BE2C (cell line): ENCODE measurements at regions not wholly inside any gene's neighbourhood (a gene's known extent, or its start where the extent isn't known, plus 50 kb on each side); places are given as distances from the start of the nearest gene placed in this dataset.

Experiments
- DNase-seq: peaks from one replicate; pipeline ENCODE4 v3.0.0-alpha.2; 2020
- H3K27me3 ChIP-seq: fragments of 250-450 bp; sonication (Bioruptor Pico); 2 replicates; pipeline ENCODE4 v1.5.1; 2020; ENCODE audit warnings: mild to moderate bottlenecking
- H3K36me3 ChIP-seq: fragments of 250-450 bp; sonication (Bioruptor Pico); 2 replicates; pipeline ENCODE4 v1.5.1; 2020; ENCODE audit warnings: mild to moderate bottlenecking
- H3K4me1 ChIP-seq: fragments of 250-450 bp; sonication (Bioruptor Pico); 2 replicates; pipeline ENCODE4 v1.5.1; 2020
- H3K4me3 ChIP-seq: 2 replicates; pipeline ENCODE4 v1.5.1; 2011; ENCODE audit warnings: low read depth, low read length
- H3K9me3 ChIP-seq: fragments of 250-450 bp; sonication (Bioruptor Pico); 2 replicates; pipeline ENCODE4 v1.5.1; 2020
- TF ChIP-seq, protein P1 (sequence below): IDR thresholded peaks from 2 replicates; pipeline ENCODE4 v1.5.1; 2012; ENCODE audit warnings: mild to moderate bottlenecking, low read depth, low read length

DNA sequence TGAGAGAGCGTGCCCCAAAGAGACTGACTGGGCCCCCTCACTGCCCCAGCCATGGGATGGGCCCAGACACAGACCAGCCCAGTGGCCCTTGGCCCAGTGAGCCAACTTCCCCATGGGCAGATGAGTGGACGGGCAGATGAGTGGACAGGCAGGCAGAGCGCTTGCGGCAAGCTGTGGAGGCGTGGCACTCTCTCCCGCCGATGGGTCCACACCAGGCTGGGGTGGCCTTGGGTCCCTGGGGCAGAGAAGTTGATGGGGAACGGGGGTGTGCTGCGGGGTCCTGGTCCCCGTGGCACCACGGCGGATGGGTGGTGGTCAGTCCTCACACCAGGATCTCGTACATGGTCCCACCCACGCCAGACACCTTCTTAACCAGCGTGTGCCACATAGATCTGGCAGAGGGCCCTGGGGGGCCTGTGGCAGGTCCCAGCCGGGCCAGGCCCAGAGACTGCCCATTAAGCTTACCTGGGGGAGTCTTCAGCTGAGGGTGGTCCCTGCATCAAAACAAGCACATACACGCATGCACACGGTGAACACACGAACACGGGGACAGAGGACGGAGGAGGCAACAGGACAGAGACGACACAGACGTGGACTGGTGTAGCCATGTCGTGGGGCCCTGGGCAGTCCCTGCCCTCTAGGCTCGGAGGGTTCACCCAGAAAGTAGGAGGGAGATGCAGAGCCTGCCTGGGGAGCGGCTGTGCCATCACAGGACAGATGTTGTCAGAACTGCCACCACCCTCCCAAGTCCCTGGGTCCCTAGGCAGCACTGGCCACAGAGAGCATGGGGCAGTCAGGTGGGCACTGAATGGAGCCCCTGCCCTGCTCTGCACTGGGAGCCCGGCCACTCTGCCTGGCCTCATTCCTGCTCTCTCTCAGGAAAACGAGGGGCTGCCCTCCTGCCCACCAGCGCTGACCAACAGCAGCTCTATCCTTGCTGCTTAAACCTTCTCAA is 182.2 kb downstream of the IGLL1 start:
- TF ChIP-seq, protein P1, sequence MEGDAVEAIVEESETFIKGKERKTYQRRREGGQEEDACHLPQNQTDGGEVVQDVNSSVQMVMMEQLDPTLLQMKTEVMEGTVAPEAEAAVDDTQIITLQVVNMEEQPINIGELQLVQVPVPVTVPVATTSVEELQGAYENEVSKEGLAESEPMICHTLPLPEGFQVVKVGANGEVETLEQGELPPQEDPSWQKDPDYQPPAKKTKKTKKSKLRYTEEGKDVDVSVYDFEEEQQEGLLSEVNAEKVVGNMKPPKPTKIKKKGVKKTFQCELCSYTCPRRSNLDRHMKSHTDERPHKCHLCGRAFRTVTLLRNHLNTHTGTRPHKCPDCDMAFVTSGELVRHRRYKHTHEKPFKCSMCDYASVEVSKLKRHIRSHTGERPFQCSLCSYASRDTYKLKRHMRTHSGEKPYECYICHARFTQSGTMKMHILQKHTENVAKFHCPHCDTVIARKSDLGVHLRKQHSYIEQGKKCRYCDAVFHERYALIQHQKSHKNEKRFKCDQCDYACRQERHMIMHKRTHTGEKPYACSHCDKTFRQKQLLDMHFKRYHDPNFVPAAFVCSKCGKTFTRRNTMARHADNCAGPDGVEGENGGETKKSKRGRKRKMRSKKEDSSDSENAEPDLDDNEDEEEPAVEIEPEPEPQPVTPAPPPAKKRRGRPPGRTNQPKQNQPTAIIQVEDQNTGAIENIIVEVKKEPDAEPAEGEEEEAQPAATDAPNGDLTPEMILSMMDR = no peak
- Histone ChIP-seq H3K4me3 (no peak overlapping the region), H3K27me3 (no peaks in the 10 kb centered on the region), H3K4me1 (peaks cover 3% of the 10 kb centered on the region; the same call in 1 of the 2 replicates), H3K36me3 (no peaks in the 10 kb centered on the region), H3K9me3 (no peaks in the 10 kb centered on the region)
- DNase-seq = no peak

DNA sequence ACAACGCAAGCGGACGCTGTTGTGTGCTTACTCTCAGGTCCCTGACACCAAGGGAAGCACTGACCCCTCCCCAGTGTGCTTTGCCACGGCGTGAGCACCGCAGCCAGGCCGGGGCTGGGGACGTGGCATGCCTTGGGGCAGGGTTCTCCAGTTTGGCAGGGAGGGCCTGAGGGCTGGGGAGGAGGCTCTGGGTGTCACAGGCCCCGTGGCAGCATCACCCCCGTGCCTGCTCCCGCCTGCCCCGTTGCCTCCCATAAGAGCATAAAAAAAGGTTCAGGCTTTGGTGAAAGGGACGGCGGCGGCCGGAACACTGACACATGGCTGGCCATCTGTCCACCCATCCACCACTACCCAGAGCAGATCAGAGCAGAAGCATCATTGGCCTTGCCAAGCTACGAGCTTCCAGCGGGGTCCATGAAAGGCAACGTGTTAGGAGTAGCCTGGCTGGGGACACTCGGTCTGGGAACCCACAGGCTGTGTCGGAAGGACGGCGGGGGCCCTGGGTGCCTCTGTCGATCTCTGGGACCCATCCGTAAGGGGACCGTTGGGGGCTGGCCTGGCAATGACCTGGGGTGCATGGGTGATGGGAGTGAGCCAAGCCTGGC is 183.0 kb downstream of the IGLL1 start:
- H3K36me3 ChIP-seq = no peaks in the 10 kb centered on the region
- H3K4me1 ChIP-seq = peaks cover 3% of the 10 kb centered on the region; the same call in 1 of the 2 replicates
- TF ChIP-seq, protein P1 = no peak
- H3K4me3 ChIP-seq = no peak overlapping the region
- no peaks in the 10 kb centered on the region for H3K27me3 ChIP-seq
- DNase-seq = no peak
- no peaks in the 10 kb centered on the region for H3K9me3 ChIP-seq

DNA sequence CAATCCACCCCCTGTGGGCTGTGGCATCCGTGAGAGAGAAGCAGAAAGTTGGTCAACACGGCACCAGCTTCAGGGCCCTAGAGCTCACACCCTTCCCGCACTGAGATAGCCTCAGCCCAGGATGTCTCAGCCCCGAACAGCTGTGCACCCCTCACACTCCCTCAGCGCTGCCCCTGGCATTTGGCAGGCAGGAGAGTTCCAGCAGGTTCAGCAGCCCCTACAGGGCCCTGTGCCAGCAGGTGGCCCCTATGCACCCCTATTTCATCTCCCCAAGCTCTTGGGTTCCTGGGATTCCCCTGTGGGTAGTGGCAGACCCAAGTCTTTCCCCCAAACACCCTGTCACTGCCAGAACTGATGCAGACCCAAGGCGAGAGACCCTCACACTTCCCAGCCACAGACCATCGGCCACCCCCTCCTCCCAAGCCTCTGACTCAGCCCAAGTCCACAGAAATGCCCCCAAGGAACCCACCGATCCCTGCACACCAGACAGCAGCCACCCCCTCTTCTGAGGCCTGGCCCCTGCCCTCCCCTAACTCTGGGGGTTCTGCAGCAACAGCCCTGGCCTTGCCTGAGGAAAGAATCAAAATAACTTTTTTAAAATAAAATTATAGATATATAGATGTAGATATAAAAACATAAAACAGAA is 183.6 kb downstream of the IGLL1 start:
- Histone ChIP-seq H3K36me3 (no peaks in the 10 kb centered on the region), H3K9me3 (no peaks in the 10 kb centered on the region), H3K4me1 (peaks cover 3% of the 10 kb centered on the region; the same call in 1 of the 2 replicates), H3K27me3 (no peaks in the 10 kb centered on the region), H3K4me3 (no peak overlapping the region)
- DNase-seq = no peak
- TF ChIP-seq, protein P1 = no peak

DNA sequence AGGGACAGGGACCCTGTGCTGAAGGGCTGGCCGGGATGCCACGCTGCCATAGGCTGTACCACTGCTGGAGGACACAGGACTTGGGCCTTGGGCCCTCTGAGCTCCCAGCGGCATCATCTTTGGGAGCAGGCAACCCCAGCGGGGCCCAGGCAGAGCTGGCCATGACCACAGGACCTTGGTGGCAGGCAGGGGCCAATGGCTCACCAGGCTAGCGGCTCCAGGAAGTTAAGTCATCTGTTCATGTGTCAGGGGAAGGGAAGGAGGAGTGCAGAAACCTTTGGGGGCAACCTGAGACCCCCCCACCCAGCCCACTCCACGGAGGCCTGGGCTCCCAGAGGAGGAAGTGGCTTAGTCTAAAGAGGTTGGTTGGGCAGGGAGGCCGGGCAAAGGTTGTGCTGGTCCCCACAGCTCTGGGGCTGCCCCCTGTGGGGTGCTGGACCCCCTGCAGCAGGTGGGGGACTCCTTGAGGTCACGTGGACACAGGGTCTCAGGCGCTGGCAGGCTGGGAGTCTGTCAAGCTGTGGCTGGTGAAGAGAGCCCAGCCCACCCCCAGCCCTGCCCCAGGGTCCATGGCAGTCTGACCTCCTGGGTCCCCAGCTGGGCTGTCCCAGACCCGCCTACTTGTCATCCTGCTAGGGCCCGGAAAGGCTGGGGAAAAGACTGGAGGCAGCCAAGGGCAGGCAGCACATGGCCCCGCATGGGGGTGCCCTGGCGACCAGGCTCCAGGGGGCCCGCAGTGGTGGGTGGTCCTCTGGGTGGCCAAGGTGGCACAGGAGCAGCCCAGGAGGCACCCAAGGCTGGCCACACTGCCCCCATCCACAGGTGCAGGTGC is 184.3 kb downstream of the IGLL1 start:
- TF ChIP-seq, protein P1 = no peak
- Histone ChIP-seq H3K4me1 (peaks cover 3% of the 10 kb centered on the region; the same call in 1 of the 2 replicates), H3K36me3 (no peaks in the 10 kb centered on the region), H3K27me3 (no peaks in the 10 kb centered on the region), H3K9me3 (no peaks in the 10 kb centered on the region), H3K4me3 (no peak overlapping the region)
- DNase-seq = no peak

DNA sequence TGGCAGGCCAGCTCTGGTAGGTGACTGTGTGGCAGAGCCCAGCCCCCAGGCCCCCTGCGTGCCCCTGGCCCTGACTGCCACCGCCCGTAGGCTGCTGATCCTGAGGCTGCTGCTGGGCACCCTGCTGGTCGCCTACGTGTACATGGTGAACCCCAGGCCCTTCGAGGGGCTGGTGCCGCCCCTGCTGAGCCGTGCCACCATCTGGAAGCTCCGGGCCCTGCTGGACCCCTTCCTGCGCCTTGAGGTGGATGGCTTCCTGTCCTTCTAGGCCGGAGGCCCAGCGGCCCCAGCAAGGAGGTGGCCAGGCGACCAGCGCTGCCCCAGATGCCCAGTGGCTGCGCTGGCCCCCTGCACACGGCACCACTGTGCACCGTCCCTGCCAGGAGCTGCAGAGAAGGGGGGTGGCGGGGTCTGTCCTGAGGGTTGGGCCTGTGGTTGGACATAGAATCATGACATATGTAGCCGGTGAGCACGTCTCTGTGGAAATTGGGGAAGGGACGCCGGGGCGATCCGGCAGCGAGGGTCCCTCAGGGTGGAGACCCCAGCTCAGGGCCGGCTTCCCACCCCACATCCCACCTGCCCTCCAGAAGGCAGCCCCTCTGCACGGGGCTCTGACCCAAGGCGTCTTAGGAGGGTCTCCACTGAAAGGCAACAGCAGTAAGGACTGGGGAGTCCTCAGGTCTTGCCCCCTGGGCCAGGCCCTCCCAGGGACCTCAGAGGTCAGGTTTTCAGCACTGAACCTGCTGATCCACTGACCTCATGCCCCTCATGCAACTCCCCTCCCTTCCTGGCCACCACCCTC is 185.4 kb downstream of the IGLL1 start:
- H3K36me3 ChIP-seq = no peaks in the 10 kb centered on the region
- H3K4me3 ChIP-seq = no peak overlapping the region
- no peaks in the 10 kb centered on the region for H3K27me3 ChIP-seq
- H3K4me1 ChIP-seq = peaks cover 1% of the 10 kb centered on the region; the same call in 1 of the 2 replicates
- H3K9me3 ChIP-seq = no peaks in the 10 kb centered on the region
- DNase-seq = peak; percentile 8
- TF ChIP-seq, protein P1 = no peak
